ENCODE measurements at regions not wholly inside any gene's neighbourhood (a gene's known extent, or its start where the extent isn't known, plus 50 kb on each side); places are given as distances from the start of the nearest gene placed in this dataset.

DNA sequence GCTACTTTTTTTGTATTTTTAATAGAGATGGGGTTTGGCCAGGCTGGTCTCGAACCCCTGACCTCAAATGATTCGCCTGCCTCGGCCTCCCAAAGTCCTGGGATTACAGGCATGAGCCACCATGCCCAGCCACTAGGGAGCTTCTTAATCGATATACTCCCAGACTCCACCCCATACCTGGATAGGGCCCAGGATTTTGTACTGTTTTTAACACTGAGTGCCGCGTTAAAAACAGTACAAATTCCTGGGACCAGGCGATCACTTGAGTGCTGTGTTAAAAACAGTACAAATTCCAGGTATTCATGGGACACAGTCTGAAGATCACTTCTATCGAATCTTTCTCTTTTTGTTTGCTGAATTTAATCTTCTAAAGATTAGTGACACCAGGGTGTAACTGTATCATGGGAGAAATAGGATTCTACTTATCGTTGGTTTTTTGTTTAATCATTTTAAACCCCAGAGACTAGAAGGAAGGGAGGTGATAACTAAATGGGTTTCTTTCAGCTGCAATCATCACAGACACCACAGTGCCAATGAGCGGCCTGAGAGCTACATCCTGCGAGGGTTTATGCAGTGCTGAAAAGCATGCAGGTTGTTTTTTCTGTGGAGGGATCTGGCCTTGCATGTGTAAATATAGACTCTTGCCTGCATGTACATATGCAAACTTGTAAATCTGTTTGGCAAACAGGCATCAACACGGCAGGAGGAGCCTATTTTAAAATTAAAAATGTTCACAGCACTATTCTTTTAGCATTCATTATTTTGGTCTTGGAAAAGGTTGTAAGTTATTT is 303.8 kb upstream of the WWC1 start:
- Histone ChIP-seq H3K4me3 (no peak overlapping the region), H3K27ac (no peak overlapping the region)
- DNase-seq (ENCODE audit: low spot score), result no peak
- no peak for TF ChIP-seq CTCF (IDR thresholded peaks at IDR 0.05)

DNA sequence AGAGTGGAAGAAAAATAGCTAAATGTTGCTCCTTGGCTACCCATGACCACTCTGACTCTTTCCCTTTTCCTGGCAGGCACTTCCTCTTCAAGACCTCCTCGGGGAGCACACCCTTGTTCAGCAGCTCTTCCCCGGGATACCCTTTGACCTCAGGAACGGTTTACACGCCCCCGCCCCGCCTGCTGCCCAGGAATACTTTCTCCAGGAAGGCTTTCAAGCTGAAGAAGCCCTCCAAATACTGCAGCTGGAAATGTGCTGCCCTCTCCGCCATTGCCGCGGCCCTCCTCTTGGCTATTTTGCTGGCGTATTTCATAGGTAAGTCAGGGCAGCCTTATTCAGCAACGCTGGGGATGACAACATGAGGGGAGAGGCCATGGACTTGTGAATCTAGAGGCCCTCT is 298.6 kb upstream of the WWC1 start:
- DNase-seq (ENCODE audit: low spot score), result no peak
- TF ChIP-seq CTCF (IDR thresholded peaks at IDR 0.05), result no peak
- no peak overlapping the region for H3K4me3 ChIP-seq
- H3K27ac ChIP-seq, result no peak overlapping the region

DNA sequence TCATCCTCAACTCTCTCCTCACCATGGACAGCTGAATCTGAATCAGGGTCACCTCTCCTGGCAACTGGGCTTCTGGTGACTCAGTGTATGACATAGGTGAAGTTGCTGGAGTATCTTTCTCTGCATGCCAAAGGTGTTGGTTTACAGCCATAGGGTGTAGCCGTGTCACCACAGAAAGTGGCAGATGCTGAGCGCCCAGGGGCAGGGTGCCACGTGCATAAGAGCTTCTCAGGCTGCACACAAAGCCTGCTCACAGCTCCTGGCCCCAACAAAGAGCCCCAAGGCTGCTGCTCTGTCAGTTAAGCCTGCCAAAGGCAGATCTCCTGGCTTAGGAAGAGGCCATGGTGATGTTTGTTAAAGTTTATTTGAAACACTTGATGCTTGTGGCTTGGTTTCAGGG is 297.7 kb upstream of the WWC1 start:
- no peak for TF ChIP-seq CTCF (IDR thresholded peaks at IDR 0.05)
- no peak overlapping the region for H3K27ac ChIP-seq
- no peak overlapping the region for H3K4me3 ChIP-seq
- no peak for DNase-seq (ENCODE audit: low spot score)

DNA sequence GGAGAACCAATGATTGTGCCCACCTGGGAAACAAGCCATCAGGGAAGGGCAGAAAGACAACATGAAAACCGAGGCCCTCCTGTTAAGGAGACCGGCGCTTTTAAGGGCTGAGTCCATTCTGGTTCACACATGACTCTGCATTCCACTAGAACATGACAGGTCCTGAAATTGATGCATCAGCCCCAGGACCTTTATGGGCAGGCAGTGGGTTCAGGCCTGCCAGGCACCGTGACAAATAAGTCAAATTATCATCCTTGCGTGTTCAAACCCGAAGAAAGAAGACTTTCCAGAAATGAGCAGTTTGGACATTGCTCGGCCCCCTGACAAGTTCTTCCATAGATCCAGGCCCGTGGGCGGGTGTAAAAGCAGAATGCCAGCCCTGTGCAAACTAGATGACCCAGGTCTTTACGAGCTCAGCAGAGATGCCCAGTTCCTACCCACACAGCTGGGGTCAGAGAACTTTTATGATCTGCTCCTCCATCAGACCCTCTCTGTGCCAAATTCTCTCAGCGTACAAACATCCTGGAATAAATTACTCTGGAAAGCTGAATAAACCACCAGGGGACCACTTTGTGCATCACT is 295.5 kb upstream of the WWC1 start:
- DNase-seq (ENCODE audit: low spot score), result no peak
- Histone ChIP-seq H3K4me3 (no peak overlapping the region), H3K27ac (no peak overlapping the region)
- TF ChIP-seq CTCF (IDR thresholded peaks at IDR 0.05), result no peak

DNA sequence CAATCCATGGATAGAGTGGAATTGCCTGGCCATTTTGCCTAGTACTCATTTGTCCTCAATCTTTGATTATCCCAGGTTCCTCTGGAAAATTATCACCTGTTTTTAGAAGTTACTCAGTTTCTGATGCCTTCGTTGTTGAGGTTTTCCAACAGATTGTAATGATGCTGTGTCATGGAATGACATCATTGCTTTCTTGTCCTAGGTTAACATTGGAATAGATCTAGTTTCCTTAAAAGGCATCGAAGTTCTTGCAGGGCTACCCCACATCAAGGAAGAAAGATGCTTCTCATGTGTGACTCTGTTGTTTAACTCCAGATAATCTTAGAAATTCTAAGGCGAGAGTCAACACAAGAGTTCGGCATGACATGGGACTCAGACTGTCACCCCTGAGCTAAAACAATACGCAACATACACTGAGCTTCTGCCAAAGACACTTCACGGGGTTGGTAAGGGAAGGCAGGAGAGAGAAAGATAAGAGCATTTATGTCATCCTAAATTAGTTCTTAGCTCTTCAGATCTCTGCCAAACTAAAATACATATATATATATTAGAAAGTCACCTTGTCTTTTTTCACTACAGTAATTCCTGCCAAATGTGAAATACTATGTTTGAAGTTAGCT is 293.2 kb upstream of the WWC1 start:
- TF ChIP-seq CTCF (IDR thresholded peaks at IDR 0.05), result no peak
- Histone ChIP-seq H3K27ac (no peak overlapping the region), H3K4me3 (no peak overlapping the region)
- DNase-seq (ENCODE audit: low spot score), result no peak

DNA sequence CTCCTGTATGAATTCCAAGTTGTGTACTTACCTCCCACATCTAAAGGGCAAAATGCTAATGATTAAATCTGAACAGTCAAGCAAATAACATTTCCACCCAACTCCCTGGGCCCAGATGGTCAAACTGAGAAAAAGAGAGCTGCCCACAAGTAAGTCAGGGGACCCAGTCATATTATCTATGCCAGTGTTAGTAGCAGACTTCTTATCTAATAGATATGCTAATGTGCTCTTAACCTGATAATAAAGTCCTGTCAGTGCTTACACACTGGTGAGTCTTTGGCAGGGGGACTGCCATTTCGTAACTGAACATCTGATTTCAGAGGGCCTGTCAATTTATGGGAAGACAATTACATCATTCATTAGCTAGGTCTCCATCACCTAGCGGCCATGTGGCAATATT is 292.3 kb upstream of the WWC1 start:
- H3K27ac ChIP-seq, result no peak overlapping the region
- H3K4me3 ChIP-seq, result no peak overlapping the region
- no peak for TF ChIP-seq CTCF (IDR thresholded peaks at IDR 0.05)
- no peak for DNase-seq (ENCODE audit: low spot score)

DNA sequence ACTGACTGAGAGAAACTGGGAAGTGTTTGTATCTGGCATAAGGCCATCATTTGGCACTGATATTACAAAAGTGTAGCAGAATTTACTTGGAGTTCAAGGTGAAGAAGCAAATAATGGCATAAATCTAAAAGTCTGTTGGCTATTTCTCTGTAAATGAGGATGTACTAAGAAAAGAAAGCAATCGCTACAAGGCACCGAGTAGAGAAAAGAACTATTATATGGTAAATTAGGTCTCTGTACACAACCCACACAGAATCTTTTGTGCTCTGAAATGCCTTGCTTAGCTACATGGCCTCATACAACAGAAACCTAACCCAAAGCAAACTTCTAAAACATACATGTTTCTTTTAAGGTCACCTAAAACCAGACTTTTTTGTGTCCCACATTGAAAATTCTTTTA is 290.1 kb upstream of the WWC1 start:
- no peak for TF ChIP-seq CTCF (IDR thresholded peaks at IDR 0.05)
- H3K27ac ChIP-seq, result no peak overlapping the region
- DNase-seq (ENCODE audit: low spot score), result no peak
- no peak overlapping the region for H3K4me3 ChIP-seq
